ENCODE measurements at regions not wholly inside any gene's neighbourhood (a gene's known extent, or its start where the extent isn't known, plus 50 kb on each side); places are given as distances from the start of the nearest gene placed in this dataset.
A peak's percentile ranks its signal among the peaks of the same experiment; 100 is the strongest.

DNA sequence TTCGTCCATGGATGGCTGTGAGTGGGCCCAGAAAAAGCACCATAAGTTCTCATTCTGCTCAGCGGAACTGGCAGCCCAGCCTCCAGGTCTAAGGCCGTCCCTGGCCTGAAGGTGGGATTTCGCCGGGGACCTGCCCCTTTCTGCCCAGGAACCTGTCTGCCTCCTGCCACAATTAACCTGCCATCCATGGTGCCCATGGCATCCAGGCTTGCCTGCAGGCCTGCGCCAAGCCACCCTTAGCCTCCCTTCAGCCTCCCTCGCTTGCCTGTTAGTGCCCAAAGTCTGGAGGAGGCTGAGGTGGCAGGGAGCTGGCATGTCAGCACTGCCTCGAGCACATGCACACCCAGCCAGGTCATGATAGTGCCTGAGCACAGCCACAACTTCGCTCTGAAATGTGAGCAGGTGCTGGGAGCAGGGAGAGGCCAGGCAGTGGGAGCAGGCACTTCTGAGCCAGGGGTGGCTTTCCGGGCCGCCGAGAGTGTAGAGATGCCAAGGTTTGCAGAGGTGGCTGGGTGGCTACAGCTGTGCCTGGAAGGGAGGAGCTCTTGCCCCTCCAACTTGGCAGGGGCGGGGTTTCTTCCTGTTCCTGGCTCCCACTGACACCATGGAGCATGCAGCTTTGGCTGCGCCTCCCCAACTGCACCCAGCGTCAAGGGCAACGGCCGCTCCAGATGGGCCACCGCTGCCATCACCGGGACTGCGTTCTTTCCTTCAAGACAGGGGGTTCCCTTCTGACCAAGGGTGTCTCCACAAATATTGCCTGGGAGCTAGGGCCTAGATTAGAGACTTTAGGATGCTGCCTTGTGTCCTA, 648.9 kb upstream of the VRK2 start:
- no peaks in the 10 kb centered on the region for H3K9me3 ChIP-seq (ENCODE audit: control insufficient read depth in 2 of 3, insufficient read depth in 1 of 3, low read length in 3 of 3)
- no peak for FAIRE-seq
- no peak overlapping the region for H3K4me3 ChIP-seq (ENCODE audit: low read length in 3 of 3)
- H3K36me3 ChIP-seq (ENCODE audit: control insufficient read depth in 2 of 3, insufficient read depth in 3 of 3, low read length in 3 of 3): no peaks in the 10 kb centered on the region
- H3K4me1 ChIP-seq (ENCODE audit: control insufficient read depth in 2 of 3, insufficient read depth in 2 of 3, low read depth in 1 of 3, low read length in 3 of 3): no peaks in the 10 kb centered on the region
- H3K27me3 ChIP-seq (ENCODE audit: control insufficient read depth, insufficient read depth, low read length): no peaks in the 10 kb centered on the region
- TF ChIP-seq, protein P1, sequence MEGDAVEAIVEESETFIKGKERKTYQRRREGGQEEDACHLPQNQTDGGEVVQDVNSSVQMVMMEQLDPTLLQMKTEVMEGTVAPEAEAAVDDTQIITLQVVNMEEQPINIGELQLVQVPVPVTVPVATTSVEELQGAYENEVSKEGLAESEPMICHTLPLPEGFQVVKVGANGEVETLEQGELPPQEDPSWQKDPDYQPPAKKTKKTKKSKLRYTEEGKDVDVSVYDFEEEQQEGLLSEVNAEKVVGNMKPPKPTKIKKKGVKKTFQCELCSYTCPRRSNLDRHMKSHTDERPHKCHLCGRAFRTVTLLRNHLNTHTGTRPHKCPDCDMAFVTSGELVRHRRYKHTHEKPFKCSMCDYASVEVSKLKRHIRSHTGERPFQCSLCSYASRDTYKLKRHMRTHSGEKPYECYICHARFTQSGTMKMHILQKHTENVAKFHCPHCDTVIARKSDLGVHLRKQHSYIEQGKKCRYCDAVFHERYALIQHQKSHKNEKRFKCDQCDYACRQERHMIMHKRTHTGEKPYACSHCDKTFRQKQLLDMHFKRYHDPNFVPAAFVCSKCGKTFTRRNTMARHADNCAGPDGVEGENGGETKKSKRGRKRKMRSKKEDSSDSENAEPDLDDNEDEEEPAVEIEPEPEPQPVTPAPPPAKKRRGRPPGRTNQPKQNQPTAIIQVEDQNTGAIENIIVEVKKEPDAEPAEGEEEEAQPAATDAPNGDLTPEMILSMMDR (IDR thresholded peaks at IDR 0.05; ENCODE audit: borderline replicate concordance, extremely low read depth, insufficient read depth): no peak
- H3K27ac ChIP-seq (ENCODE audit: low read depth in 2 of 2, low read length in 2 of 2): no peak overlapping the region
- intact Hi-C loops (cut with DNase I): no loop called here
- no peak overlapping the region for H3K9ac ChIP-seq (ENCODE audit: low read length in 3 of 3)
- peak in 1 of 5 donors; percentile 41 for DNase-seq

GRCh38 chr2:57399057-57399456, 647.5 kb upstream of the VRK2 start:
- no peak overlapping the region for H3K4me3 ChIP-seq (ENCODE audit: low read length in 3 of 3)
- H3K27ac ChIP-seq (ENCODE audit: low read depth in 2 of 2, low read length in 2 of 2): no peak overlapping the region
- H3K4me1 ChIP-seq (ENCODE audit: control insufficient read depth in 2 of 3, insufficient read depth in 2 of 3, low read depth in 1 of 3, low read length in 3 of 3): no peaks in the 10 kb centered on the region
- H3K9me3 ChIP-seq (ENCODE audit: control insufficient read depth in 2 of 3, insufficient read depth in 1 of 3, low read length in 3 of 3): no peaks in the 10 kb centered on the region
- TF ChIP-seq, protein P1 (IDR thresholded peaks at IDR 0.05; ENCODE audit: borderline replicate concordance, extremely low read depth, insufficient read depth): no peak
- no peak overlapping the region for H3K9ac ChIP-seq (ENCODE audit: low read length in 3 of 3)
- no peaks in the 10 kb centered on the region for H3K36me3 ChIP-seq (ENCODE audit: control insufficient read depth in 2 of 3, insufficient read depth in 3 of 3, low read length in 3 of 3)
- no peaks in the 10 kb centered on the region for H3K27me3 ChIP-seq (ENCODE audit: control insufficient read depth, insufficient read depth, low read length)
- intact Hi-C loops (cut with DNase I): no loop called here
- FAIRE-seq (no peak), DNase-seq (no peak)

GRCh38 chr2:57402096-57402495, 644.5 kb upstream of the VRK2 start:
- H3K4me1 ChIP-seq (ENCODE audit: control insufficient read depth in 2 of 3, insufficient read depth in 2 of 3, low read depth in 1 of 3, low read length in 3 of 3): no peaks in the 10 kb centered on the region
- H3K27ac ChIP-seq (ENCODE audit: low read depth in 2 of 2, low read length in 2 of 2): no peak overlapping the region
- no peaks in the 10 kb centered on the region for H3K27me3 ChIP-seq (ENCODE audit: control insufficient read depth, insufficient read depth, low read length)
- no peak overlapping the region for H3K4me3 ChIP-seq (ENCODE audit: low read length in 3 of 3)
- intact Hi-C loops (cut with DNase I): no loop called here
- no peak overlapping the region for H3K9ac ChIP-seq (ENCODE audit: low read length in 3 of 3)
- TF ChIP-seq, protein P1 (IDR thresholded peaks at IDR 0.05; ENCODE audit: borderline replicate concordance, extremely low read depth, insufficient read depth): no peak
- no peak for FAIRE-seq
- no peak for DNase-seq
- no peaks in the 10 kb centered on the region for H3K36me3 ChIP-seq (ENCODE audit: control insufficient read depth in 2 of 3, insufficient read depth in 3 of 3, low read length in 3 of 3)
- no peaks in the 10 kb centered on the region for H3K9me3 ChIP-seq (ENCODE audit: control insufficient read depth in 2 of 3, insufficient read depth in 1 of 3, low read length in 3 of 3)

Measured in kidney (tissue), 13 donors.